ENCODE measurements at regions not wholly inside any gene's neighbourhood (a gene's known extent, or its start where the extent isn't known, plus 50 kb on each side); places are given as distances from the start of the nearest gene placed in this dataset.
"Not testable (repeated sequence)": the region's sequence is repeated elsewhere in the genome, so short reads cannot be mapped to it uniquely, and the experiment has no call there.

DNA sequence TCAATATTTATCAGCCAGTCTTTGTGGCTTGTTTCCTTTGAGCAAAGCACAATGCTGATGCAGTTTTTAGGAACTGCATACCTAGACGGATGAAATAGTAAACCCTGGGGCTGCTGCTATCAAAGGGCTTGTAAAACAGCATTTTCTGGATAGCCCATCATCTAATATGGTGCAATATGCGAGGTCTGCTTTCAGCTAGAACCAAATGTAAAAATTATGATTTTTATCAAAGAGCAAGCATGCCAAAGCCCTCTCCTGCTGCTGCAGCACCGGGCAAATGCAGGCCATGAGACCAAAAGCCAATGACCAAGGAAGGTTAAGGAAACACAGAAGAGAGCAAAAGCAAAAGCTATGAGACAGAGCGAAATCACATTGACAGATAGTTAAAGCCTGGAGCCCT lies 1000.4 kb downstream of the MAT2B start:
- FAIRE-seq: no peak

DNA sequence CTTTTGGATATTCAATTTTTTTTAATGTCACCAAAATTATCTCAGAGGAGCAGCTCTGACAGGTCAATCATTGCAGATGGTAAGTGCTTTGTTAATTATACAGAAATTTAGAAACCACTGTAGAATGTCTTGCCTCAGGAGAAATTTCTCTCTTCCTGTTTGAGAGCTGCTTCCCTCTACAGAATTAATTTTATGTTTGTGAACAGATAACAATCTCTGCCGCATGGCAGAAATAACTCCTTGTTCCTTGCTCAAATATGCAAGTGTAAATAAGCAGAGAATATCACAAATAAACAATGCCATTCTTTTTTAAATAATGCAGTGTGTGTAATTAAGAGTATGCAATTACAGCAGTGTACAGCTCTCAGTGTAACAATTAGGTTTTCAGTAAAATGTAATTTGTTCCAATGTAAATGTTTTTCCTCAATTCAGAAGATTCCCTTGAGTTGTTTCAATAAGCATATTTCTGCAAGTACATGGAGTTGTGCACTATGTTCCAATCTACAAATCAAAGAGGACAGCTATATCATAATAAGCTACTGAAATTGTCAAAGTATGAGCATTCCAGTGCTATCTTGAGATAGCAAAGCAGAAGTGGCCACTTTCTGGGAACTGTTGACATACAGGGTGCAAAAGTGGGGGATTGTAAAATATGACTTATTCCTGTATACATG lies 1012.8 kb downstream of the MAT2B start:
- DNase-seq (ENCODE audit: low spot score in 2 of 2): no peak
- no peak for FAIRE-seq

More for the DNA sequence above, 1000.4 kb downstream of the MAT2B start:
- DNase-seq (ENCODE audit: low spot score in 2 of 2): no peak

DNA sequence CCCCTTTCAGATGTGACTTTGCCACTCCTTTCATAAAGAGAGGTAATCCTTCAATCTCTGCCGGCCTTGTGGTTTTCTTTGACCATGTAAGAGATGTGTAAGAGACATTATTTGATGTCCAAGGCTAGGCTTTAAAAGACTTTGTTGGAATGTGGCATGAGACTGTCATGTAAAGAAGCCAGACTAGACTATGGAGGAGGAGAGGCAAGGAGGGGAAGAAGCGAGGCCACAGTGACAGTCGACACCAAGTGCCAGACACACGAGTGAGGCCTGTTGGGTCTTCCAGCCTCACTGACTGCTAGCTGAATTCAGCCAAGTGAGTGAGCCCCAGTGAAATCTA lies 1013.3 kb downstream of the MAT2B start:
- FAIRE-seq (no peak), DNase-seq (ENCODE audit: low spot score in 2 of 2) (no peak)

DNA sequence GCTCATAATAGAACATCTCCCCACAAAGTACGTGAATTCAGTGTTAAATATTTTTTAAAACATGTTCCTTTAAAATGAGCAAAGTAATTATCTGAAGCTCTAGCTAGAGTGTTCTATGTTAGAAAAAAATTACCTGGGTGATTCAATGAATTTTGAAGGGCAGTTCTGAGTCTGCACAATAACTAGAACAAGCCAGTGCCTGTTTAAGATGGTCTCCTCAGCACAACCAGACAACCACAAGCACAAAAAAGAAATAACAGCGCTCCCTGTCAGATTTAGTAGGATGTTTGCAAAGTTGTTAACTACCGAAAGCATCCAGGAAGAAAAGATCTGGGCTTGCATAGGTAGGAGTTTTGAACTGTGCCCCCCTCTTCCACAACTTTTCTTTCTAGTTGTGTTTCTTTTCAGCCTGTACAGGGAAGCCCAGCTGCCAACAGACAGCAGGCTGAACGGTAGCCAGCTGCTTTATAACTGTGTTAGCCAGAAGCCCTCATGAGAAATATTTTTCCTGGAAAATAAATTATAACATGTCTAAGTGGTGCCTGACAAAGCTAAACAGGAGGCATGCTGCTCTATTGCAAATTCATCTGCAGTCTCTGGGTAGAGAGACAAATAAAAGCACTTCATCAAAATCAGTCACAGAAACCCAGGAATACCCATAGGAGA lies 1026.9 kb downstream of the MAT2B start:
- FAIRE-seq (no peak), DNase-seq (ENCODE audit: low spot score in 2 of 2) (no peak)

DNA sequence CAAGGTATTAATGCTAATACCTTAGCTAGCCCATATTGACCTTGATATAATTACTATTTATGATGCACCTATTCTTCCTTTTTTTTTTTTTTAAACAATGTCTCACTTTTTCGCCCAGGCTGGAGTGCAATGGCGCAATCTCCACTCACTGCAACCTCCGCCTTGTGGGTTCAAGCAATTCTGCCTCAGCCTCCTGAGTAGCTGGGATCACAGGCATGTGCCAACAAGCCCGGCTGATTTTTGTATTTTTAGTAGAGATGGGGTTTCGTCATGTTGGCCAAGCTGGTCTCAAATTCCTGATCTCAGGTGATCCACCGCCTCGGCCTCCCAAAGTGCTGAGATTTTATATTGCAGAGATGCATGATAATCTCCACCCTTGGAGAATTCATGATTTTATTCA lies 1028.0 kb downstream of the MAT2B start:
- not testable (repeated sequence) for DNase-seq (ENCODE audit: low spot score in 2 of 2); FAIRE-seq

DNA sequence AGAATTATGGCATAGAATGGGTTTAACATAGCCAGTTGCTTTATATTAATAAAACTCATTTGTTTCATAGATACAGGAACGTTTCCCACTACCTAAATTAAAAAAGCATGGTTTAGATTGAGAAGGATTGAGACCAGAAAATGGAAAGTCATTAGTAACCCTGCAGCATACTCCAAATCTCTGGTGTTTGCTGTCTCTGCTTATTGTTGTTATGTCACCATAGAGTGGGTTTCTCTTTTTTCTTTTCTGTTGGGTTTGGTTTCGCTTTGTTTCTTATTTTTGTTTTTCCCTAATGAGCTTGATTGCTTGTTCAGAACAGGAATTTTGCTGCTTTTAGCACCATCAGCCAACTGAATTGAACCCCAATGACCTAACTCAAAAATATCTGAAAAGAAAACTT lies 1034.8 kb downstream of the MAT2B start:
- DNase-seq (ENCODE audit: low spot score in 2 of 2) (no peak), FAIRE-seq (no peak)

DNA sequence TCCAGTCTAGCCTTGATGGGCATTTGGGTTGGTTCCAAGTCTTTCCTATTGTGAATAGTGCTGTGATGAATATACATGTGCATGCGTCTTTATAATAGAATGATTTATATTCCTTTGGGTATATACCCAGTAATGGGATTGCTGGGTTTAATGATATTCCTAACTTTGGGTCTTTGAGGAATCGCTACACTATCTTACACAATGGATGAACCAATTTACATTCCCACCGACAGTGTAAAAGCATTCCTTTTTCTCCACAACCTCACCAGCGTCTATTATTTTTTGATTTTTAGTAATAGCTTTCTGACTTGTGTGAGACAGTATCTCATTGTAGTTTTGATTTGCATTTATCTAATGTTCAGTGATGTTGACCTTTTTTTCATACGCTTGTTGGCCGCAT lies 1040.1 kb downstream of the MAT2B start:
- FAIRE-seq (no peak), DNase-seq (ENCODE audit: low spot score in 2 of 2) (no peak)

DNA sequence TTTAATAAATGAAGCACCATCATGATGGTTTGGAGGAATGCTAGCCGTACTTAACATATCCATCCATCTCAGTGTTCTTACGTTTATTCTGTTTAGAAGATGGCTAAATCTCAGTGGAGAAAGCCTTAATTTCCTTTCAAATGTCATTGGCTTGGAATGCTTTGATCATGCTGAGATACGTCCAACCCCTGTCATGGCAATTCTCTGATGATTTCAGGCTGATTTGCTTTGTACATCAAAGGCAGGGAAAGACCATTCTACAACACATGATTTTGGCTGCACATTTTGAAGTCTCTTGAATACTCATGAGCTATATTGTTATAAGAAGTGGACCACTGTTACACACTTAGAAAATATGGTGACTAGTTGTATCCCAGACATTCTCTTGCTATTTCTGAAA lies 1048.4 kb downstream of the MAT2B start:
- DNase-seq (ENCODE audit: low spot score in 2 of 2) (no peak), FAIRE-seq (no peak)

DNA sequence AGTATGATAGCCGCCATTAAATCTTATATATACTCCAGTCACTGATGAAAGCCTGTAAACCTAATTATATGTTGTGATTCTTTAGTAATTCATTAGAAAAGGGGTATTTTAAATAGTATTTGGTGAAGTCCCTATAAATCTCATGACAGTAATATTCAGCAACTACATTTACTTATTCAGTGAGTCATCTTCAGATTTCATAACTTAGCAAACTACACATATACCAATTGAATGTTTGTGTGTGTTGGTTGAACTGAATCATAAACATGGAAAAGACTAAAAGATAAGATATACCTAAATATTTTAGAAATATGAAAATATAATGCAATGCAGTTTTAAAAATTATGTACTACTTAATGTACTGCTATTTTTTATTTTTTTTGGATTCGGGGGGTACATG lies 1050.4 kb downstream of the MAT2B start:
- no peak for FAIRE-seq
- no peak for DNase-seq (ENCODE audit: low spot score in 2 of 2)

DNA sequence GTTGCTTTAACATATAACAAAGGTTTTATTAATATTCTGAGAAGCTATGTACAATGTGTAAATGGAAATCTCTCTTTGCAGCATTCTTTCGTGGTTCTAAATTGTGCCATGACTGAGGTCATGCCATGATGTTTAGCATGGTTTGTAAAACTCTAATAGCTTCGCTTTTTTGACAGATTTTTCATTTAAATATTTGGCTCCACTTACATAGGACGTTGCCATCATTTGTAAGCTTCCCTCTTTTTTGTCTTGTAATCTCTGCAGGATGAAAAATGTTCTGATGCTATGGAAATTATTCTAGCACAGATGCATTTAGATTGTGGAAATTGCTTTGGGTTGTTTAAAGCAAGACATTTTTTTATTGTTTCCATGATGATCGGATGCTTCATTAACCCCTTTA lies 1054.8 kb downstream of the MAT2B start:
- DNase-seq (ENCODE audit: low spot score in 2 of 2) (no peak), FAIRE-seq (no peak)

DNA sequence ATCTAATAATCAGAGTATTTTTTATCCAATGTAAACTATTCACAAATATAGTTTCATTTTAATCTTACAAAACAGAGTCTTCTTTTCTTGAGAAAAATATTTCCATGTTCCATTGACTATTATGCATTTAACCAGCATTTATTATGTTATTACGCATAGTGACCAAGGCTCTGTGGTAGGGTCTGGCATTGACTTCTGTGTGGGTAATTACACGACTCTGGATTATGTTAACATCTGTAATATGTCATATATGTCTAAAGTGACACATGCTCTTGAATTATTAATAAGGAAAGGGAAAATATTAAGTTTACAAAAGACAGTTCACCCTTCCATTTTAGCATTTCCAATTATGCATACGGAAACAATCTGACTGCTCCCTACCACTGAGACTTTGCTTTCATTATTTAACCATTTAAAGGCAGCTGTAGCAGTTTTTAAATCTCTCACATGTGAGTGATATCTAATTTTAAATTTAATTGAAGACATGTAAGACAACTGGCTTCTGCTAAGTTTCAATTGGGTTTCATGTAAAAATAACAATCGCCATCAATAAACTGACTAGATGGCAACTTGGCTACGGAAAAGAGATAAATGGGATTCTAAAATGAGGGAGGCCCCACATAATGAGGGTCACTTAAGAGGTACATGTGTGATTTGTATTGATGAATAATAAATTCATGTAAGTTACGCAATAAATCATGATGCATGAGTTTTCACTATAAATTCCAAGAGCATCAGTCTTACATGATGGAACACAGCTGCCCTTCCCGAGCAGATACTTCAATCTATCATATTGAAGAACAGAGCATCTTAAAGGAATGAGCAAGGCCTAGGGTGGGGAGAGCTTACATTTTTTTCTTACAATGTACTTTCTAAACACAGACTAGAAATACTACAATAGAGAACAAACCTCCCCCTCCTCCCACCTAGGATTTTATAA lies 1056.8 kb downstream of the MAT2B start:
- FAIRE-seq: no peak

DNA sequence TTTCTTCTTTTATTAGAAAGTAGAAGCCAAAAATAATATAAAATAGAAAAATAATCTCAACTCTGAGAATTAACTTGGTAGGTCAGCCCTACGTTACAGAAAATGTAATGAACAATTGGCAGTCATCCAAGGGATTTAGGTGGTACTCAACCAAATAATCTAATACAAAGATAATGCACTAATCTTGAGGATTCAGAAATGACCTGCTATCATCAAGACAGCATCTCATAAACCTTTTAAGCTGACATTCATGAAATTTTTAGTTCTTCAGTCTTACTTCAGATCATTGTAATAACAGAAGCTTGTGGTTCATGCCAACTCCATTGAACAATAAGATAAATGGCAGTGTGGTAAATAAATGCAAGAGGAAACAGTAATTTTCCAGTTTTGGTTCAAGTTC lies 1058.0 kb downstream of the MAT2B start:
- FAIRE-seq (no peak), DNase-seq (ENCODE audit: low spot score in 2 of 2) (no peak)

More for the DNA sequence above, 1056.8 kb downstream of the MAT2B start:
- DNase-seq (ENCODE audit: low spot score in 2 of 2): no peak

DNA sequence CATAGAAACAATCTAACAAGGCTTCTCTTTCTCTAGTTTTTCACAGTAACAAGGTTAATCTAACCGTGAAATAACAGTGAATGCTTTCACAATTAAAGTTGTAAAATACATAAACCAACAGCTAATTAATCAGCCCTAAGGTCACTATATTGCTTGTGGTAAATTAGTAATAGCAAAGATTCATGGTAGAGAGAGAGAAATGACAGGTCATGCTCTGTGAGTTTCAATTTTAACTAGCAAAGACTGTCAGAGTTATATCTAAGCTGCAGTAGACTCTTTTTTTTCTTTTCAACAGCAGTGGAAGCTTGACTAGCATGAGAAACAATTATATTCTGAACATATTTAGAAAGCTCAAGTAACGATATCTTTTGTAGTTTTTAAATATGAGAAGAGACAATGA lies 1068.0 kb downstream of the MAT2B start:
- no peak for DNase-seq (ENCODE audit: low spot score in 2 of 2)
- no peak for FAIRE-seq

DNA sequence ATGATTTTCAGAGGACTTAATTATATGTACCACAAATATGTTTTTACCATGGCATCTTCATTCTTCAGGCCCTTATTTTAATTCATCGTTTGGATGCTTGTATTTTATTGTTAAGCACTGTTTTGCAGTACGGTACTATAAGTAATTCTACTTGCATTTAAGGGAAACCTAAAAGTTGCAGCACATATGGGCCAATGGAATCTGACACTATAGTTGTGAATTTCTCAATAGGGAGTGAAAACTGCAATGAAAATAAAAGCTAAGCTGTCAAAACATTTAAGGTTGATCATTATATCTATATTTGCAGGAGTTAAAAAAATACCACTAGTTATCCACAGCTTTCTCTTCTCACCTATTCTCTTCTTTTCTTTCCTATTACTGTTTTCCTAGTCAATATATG lies 1071.8 kb downstream of the MAT2B start:
- no peak for DNase-seq (ENCODE audit: low spot score in 2 of 2)
- no peak for FAIRE-seq

DNA sequence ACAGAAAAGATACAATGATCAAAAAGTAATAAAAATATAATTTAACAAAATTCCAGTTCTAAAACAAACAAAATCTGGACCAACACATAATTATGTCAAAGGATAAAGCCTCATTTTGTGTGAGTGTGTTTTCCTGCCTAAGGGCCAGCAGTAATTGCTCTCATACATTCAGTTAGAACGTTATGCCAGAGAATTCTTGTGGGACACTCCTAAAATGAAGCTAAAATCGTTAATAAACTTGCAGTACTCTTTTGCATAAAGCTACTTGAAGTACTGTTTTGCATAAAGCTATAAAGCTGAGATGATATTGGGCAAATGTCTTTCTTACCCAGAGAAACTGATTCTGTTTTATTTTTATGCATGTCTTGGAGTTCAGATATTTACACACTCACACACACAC lies 1072.3 kb downstream of the MAT2B start:
- no peak for FAIRE-seq
- no peak for DNase-seq (ENCODE audit: low spot score in 2 of 2)

DNA sequence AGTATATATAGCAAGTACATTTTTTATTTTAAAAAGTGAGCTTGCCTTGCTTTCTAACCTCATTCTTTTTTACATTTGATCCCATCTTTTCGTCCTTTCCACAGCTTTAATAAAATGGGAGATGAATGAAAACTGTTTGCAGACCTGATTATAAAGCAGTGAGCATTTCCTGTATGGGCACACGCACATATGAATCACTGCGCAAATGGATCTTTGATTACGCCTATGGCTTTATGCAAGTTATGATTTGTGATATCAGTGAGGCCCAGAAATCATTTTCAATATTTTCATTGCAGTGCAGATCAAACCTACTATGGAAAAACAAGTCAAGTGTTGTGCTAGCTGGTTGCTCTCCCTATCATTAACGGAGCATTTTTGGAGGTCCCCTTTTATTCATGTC lies 1073.0 kb downstream of the MAT2B start:
- FAIRE-seq: no peak
- no peak for DNase-seq (ENCODE audit: low spot score in 2 of 2)

DNA sequence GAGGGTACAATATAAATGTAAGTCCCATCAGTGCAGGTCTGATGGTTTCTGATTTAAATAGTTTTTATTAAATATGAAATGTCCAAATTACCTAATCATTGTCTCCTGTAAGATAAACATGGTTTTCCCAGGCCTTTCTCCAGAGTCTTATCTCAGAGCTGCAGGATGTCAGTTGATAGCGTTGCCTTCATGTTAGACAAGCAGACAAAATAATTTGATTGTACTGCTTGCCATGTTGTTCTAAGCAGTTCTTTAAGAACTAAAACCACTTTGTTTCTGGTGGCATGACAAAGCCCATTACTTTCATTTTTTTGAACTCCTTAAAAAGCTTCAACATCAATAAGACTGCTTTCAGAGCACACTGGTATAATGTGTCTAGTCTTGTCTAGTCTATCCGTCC lies 1073.5 kb downstream of the MAT2B start:
- DNase-seq (ENCODE audit: low spot score in 2 of 2) (no peak), FAIRE-seq (no peak)

DNA sequence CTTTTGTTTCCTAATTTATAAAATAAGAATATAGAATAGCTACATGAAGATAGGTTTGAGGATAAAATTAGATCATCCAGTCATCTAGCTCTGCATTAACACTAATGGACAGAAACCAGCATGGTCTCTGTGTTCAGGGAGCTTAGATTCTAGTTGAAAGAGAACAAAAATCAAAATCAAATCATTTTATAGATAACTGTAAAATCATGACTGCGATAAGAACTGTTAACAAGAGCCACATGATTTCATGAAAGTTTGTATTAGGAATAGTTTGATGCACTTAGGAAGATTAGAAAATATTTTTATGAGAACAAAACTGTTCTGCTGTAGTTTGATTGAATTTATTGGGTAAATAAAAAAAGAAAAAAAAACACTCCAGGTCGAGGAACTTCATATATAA lies 1074.7 kb downstream of the MAT2B start:
- DNase-seq (ENCODE audit: low spot score in 2 of 2) (no peak), FAIRE-seq (no peak)

DNA sequence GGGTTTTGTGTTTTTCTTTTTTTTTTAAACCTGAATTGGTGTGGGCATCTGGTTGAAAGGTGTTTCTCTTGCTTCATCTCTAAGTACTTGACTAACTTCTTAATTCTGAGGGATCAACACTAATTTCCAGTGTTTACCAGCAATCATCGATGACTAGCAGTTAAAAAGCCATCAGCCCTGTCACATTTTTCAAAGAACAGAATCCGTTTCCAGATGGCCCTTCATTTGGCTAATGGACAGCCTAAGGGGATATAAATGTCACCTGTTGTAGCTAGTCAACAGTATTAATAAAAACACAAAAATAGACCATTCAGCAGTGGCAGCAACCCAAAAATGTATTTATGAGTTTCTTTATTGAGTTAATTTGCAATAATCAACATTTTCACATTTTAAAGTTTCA lies 1076.5 kb downstream of the MAT2B start:
- FAIRE-seq: no peak
- DNase-seq (ENCODE audit: low spot score in 2 of 2): no peak

DNA sequence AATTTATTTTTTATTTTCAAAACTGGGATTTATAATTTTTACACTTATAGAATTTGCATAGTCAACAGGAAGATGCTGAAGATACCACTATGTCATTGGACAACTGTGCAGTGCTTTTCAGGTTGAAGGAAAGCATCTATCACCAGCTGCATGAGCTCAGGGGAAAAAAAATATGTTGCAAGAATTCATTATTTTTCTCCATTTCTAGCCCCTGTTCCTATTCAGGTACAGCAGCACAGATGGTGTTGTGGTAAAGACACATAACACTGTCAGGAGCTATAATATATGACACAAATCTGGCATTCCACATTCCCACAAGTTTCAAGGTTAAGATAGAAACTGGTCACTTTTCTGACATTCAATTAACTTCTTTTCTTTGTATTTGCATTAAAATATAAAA lies 1088.6 kb downstream of the MAT2B start:
- DNase-seq (ENCODE audit: low spot score in 2 of 2) (no peak), FAIRE-seq (no peak)

DNA sequence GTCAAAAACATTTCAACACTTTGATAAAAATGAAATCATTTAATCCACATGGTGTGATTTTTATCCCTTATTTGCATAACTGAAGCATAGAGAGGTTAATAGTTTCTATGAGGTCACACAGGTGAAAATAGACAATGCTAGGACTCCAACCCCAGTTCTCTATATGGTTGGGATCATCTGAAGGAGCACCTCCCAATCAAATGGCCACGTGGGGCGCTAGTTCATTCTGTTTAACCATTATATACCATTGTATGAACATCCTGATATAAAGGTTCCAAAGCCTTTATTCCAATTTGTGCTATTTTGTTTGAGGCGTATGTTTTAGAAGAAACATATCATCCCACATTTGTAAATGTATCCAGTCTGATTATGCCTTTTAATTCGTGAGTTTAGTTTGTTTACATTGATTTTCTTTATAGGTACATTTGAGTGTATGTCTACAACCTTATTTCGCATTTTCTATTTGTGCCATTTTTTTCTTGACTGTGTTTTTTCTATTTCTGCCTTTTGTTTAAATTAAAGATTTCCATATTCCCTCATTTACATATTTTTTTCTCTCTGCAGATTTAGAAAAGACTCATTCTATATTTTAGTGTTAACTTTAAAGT lies 1092.0 kb downstream of the MAT2B start:
- no peak for DNase-seq (ENCODE audit: low spot score in 2 of 2)
- FAIRE-seq: no peak

Data from frontal cortex (tissue), 3 donors.